HEK293 (cell line): ENCODE measurements at regions not wholly inside any gene's neighbourhood (a gene's known extent, or its start where the extent isn't known, plus 50 kb on each side); places are given as distances from the start of the nearest gene placed in this dataset.

Experiments
- CTCF ChIA-PET: fragments of 350-600 bp; formaldehyde crosslinking; extraction: SDS; loops from one replicate; lab custom pipeline; 2021; ENCODE audit warnings: antibody characterized with exemption; lab: Yijun Ruan, JAX
- POLR2A ChIA-PET: fragments of 300-600 bp; formaldehyde crosslinking; extraction: SDS; loops from one replicate; lab custom pipeline; 2020; ENCODE audit warnings: antibody characterized with exemption, inconsistent platforms; lab: Yijun Ruan, JAX
- H3K27ac ChIP-seq: fragments of 200-500 bp; sonication (Bioruptor generic); 2 replicates; pipeline ENCODE4 v1.5.1; 2014; ENCODE audit warnings: low read depth, low read length, control low read depth, inconsistent platforms; ENCODE audit errors: extremely low read depth
- H3K36me3 ChIP-seq, 2 experiments: fragments of 200-500 bp in 1 of 2; sonication (Bioruptor generic) in 1 of 2; 1 replicate in 1 of 2; 2 replicates in 1 of 2; pipeline ENCODE4 v1.5.1; 2014 to 2017; ENCODE audit warnings: inconsistent platforms in 2 of 2, low read length in 2 of 2; ENCODE audit not compliant: control insufficient read depth in 2 of 2, insufficient read depth in 1 of 2
- H3K4me1 ChIP-seq: fragments of 200-500 bp; sonication (Bioruptor generic); 2 replicates; pipeline ENCODE4 v1.5.1; 2014; ENCODE audit warnings: mild to moderate bottlenecking, low read length, inconsistent platforms; ENCODE audit not compliant: control insufficient read depth, insufficient read depth
- H3K4me3 ChIP-seq: 2 replicates; pipeline ENCODE4 v1.5.1; 2011; ENCODE audit warnings: low read depth, mild to moderate bottlenecking, control low read depth, low read length, moderate library complexity
- H3K9me3 ChIP-seq: fragments of 200-500 bp; sonication (Bioruptor generic); 2 replicates; pipeline ENCODE4 v1.5.1; 2014; ENCODE audit warnings: low read depth, low read length, inconsistent platforms; ENCODE audit not compliant: control insufficient read depth, insufficient read depth
- ELK4 ChIP-seq: IDR thresholded peaks from 2 replicates; pipeline ENCODE4 v1.6.1; 2011; ENCODE audit warnings: mild to moderate bottlenecking, low read depth, low read length, borderline replicate concordance
- KLF10 ChIP-seq: fragments of 450-650 bp; IDR thresholded peaks from 2 replicates; pipeline ENCODE4 v1.5.1; 2018; ENCODE audit warnings: missing biosample characterization, mild to moderate bottlenecking, missing genetic modification characterization
- MZF1 ChIP-seq: fragments of 450-650 bp; formaldehyde crosslinking; IDR thresholded peaks from 2 replicates; pipeline ENCODE4 v1.5.1; 2017; ENCODE audit warnings: missing biosample characterization, missing genetic modification characterization, borderline replicate concordance
- ZBTB8A ChIP-seq: fragments of 450-650 bp; formaldehyde crosslinking; IDR thresholded peaks from 2 replicates; pipeline ENCODE4 v1.5.1; 2016; ENCODE audit warnings: missing biosample characterization, missing genetic modification characterization
- ZIC2 ChIP-seq: fragments of 450-650 bp; formaldehyde crosslinking; IDR thresholded peaks from 2 replicates; pipeline ENCODE4 v1.5.1; 2016; ENCODE audit warnings: missing biosample characterization, missing genetic modification characterization
- ZNF133 ChIP-seq: fragments of 450-650 bp; formaldehyde crosslinking; IDR thresholded peaks from 2 replicates; pipeline ENCODE4 v1.5.1; 2016; ENCODE audit warnings: missing biosample characterization, missing genetic modification characterization
- ZNF214 ChIP-seq: fragments of 450-650 bp; formaldehyde crosslinking; IDR thresholded peaks from 2 replicates; pipeline ENCODE4 v1.5.1; 2017; ENCODE audit warnings: missing biosample characterization, mild to moderate bottlenecking, missing genetic modification characterization, borderline replicate concordance
- ZNF311 ChIP-seq: fragments of 450-650 bp; formaldehyde crosslinking; IDR thresholded peaks from 2 replicates; pipeline ENCODE4 v1.5.1; 2017; ENCODE audit warnings: missing biosample characterization, missing genetic modification characterization, borderline replicate concordance
- ZNF416 ChIP-seq: fragments of 450-650 bp; formaldehyde crosslinking; IDR thresholded peaks from 2 replicates; pipeline ENCODE4 v1.5.1; 2016; ENCODE audit warnings: missing biosample characterization, missing genetic modification characterization
- ZNF488 ChIP-seq: fragments of 450-650 bp; formaldehyde crosslinking; IDR thresholded peaks from 2 replicates; pipeline ENCODE4 v1.5.1; 2016; ENCODE audit warnings: missing biosample characterization, missing genetic modification characterization
- ZNF501 ChIP-seq: fragments of 450-650 bp; formaldehyde crosslinking; IDR thresholded peaks from 2 replicates; pipeline ENCODE4 v1.5.1; 2016; ENCODE audit warnings: missing biosample characterization, missing genetic modification characterization
- ZNF623 ChIP-seq: fragments of 450-650 bp; formaldehyde crosslinking; IDR thresholded peaks from 2 replicates; pipeline ENCODE4 v1.5.1; 2016; ENCODE audit warnings: missing biosample characterization, missing genetic modification characterization
- ZNF645 ChIP-seq: fragments of 450-650 bp; formaldehyde crosslinking; IDR thresholded peaks from 2 replicates; pipeline ENCODE4; 2016; ENCODE audit warnings: missing biosample characterization, missing genetic modification characterization
- ZNF654 ChIP-seq: fragments of 450-650 bp; formaldehyde crosslinking; IDR thresholded peaks from 2 replicates; pipeline ENCODE4 v1.5.1; 2016; ENCODE audit warnings: low read depth, missing biosample characterization, missing genetic modification characterization
- ZNF658 ChIP-seq: fragments of 450-650 bp; formaldehyde crosslinking; IDR thresholded peaks from 2 replicates; pipeline ENCODE4; 2016; ENCODE audit warnings: missing biosample characterization, missing genetic modification characterization
- ZNF660 ChIP-seq: fragments of 450-650 bp; IDR thresholded peaks from 2 replicates; pipeline ENCODE4 v1.5.1; 2018; ENCODE audit warnings: missing biosample characterization, mild to moderate bottlenecking, missing genetic modification characterization
- ZNF664 ChIP-seq: fragments of 450-650 bp; formaldehyde crosslinking; IDR thresholded peaks from 2 replicates; pipeline ENCODE4 v1.5.1; 2016; ENCODE audit warnings: missing biosample characterization, missing genetic modification characterization
- ZNF701 ChIP-seq: fragments of 450-650 bp; formaldehyde crosslinking; IDR thresholded peaks from 2 replicates; pipeline ENCODE4 v1.5.1; 2016; ENCODE audit warnings: missing biosample characterization, missing genetic modification characterization
- ZNF785 ChIP-seq: fragments of 450-650 bp; formaldehyde crosslinking; IDR thresholded peaks from 2 replicates; pipeline ENCODE4 v1.5.1; 2016; ENCODE audit warnings: missing biosample characterization, missing genetic modification characterization
- ZSCAN16 ChIP-seq: fragments of 450-650 bp; formaldehyde crosslinking; IDR thresholded peaks from 2 replicates; pipeline ENCODE4 v1.5.1; 2016; ENCODE audit warnings: missing biosample characterization, missing genetic modification characterization
- ZSCAN18 ChIP-seq: fragments of 450-650 bp; formaldehyde crosslinking; IDR thresholded peaks from 2 replicates; pipeline ENCODE4 v1.5.1; 2016; ENCODE audit warnings: missing biosample characterization, missing genetic modification characterization

GRCh38 chr3:168865022-168865551 lies 769.4 kb upstream of the GOLIM4 start:
- POLR2A ChIA-PET: no interaction called here
- H3K36me3 ChIP-seq: no peaks in the 10 kb centered on the region

GRCh38 chr3:168864107-168865021 lies 768.6 kb upstream of the GOLIM4 start:
- TF ChIP-seq ZSCAN18 (tag by site-specific recombination): no peak
- H3K9me3 ChIP-seq: no peaks in the 10 kb centered on the region
- no peaks in the 10 kb centered on the region for H3K36me3 ChIP-seq
- H3K4me1 ChIP-seq: no peaks in the 10 kb centered on the region
- POLR2A ChIA-PET: no interaction called here
- CTCF ChIA-PET: interaction anchor here (0.6 to 4.8 kb wide), 15 partner anchors 8 to 881 kb away, joined by 3 to 36 read pairs (median 4); no protein-coding TSS in a partner anchor
- H3K4me3 ChIP-seq: no peak overlapping the region
- H3K27ac ChIP-seq: no peak overlapping the region

More at GRCh38 chr3:168865022-168865551, 769.4 kb upstream of the GOLIM4 start:
- CTCF ChIA-PET: interaction anchor here (0.5 to 4.8 kb wide), 22 partner anchors 9 to 1925 kb away, joined by 3 to 36 read pairs (median 3); no protein-coding TSS in a partner anchor
- Histone ChIP-seq H3K4me1 (no peaks in the 10 kb centered on the region), H3K4me3 (no peak overlapping the region), H3K27ac (no peak overlapping the region), H3K9me3 (no peaks in the 10 kb centered on the region)
- no peak for TF ChIP-seq KLF10 (tag by site-specific recombination)
- TF ChIP-seq ZNF785: no peak
- TF ChIP-seq ZSCAN18 (tag by site-specific recombination): no peak
- no peak for TF ChIP-seq ZNF623 (tag by site-specific recombination)
- TF ChIP-seq ZNF654: peak; percentile 46
- no peak for TF ChIP-seq MZF1 (tag by site-specific recombination)
- no peak for TF ChIP-seq ZNF311 (tag by site-specific recombination)
- TF ChIP-seq ZIC2 (tag by site-specific recombination): no peak
- no peak for TF ChIP-seq ZNF664 (tag by site-specific recombination)

GRCh38 chr3:168863561-168863960 lies 767.8 kb upstream of the GOLIM4 start:
- Histone ChIP-seq H3K4me3 (no peak overlapping the region), H3K36me3 (no peaks in the 10 kb centered on the region), H3K4me1 (no peaks in the 10 kb centered on the region), H3K27ac (no peak overlapping the region), H3K9me3 (no peaks in the 10 kb centered on the region)
- ChIA-PET CTCF (interaction anchor here (0.7 to 4.8 kb wide), 4 partner anchors 13 to 614 kb away, joined by 3 to 36 read pairs (median 4); no protein-coding TSS in a partner anchor), POLR2A (no interaction called here)
- TF ChIP-seq ELK4 (no peak), ZNF658 (tag by site-specific recombination) (no peak)

GRCh38 chr3:168862466-168862865 lies 766.7 kb upstream of the GOLIM4 start:
- Histone ChIP-seq H3K4me3 (no peak overlapping the region), H3K27ac (no peak overlapping the region), H3K36me3 (no peaks in the 10 kb centered on the region), H3K9me3 (no peaks in the 10 kb centered on the region), H3K4me1 (no peaks in the 10 kb centered on the region)
- ChIA-PET CTCF (interaction anchor here (0.7 to 4.8 kb wide), 6 partner anchors 11 to 645 kb away, joined by 3 to 36 read pairs (median 3); no protein-coding TSS in a partner anchor), POLR2A (no interaction called here)
- TF ChIP-seq ZNF645 (tag by site-specific recombination) (no peak), ZNF488 (tag by site-specific recombination) (no peak), ZNF416 (tag by site-specific recombination) (no peak), ZNF660 (no peak), ZNF214 (tag by site-specific recombination) (no peak), ZNF701 (tag by site-specific recombination) (no peak), ZNF501 (no peak), ZSCAN16 (tag by site-specific recombination) (no peak), ZNF133 (tag by site-specific recombination) (no peak), ZBTB8A (tag by site-specific recombination) (no peak)
